ENCODE measurements at regions not wholly inside any gene's neighbourhood (a gene's known extent, or its start where the extent isn't known, plus 50 kb on each side); places are given as distances from the start of the nearest gene placed in this dataset.
"Not testable (repeated sequence)": the region's sequence is repeated elsewhere in the genome, so short reads cannot be mapped to it uniquely, and the experiment has no call there.

DNA sequence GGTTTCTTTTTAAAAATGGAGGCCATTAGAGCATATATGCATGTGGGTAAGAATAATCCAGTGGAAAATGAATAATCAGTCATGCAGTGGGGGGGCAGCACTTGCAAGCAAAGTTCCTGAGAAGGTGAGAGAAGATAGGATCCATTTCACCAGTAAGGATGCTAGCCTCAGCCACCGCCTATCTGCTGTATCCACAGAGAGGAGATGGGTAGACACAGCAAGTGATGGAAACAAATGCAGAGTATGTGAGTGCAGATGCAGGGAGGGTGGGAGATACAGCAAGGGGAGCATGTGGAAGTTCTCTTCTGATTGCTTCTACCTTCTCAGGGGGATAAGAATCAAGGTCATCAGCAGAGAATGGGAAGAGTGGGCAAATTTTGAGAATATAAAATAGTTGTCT, 171.4 kb upstream of the PDE1C start:
- no peaks in the 10 kb centered on the region for H3K36me3 ChIP-seq (ENCODE audit: control insufficient read depth in 2 of 2, insufficient read depth in 2 of 2, low read length in 2 of 2)
- H3K27me3 ChIP-seq (ENCODE audit: control insufficient read depth in 2 of 2, insufficient read depth in 2 of 2, low read length in 2 of 2): no peaks in the 10 kb centered on the region
- no peak overlapping the region for H3K4me3 ChIP-seq (ENCODE audit: low read length in 2 of 2)
- no peak overlapping the region for H3K9ac ChIP-seq (ENCODE audit: low read depth in 1 of 2, low read length in 2 of 2)
- H3K27ac ChIP-seq (ENCODE audit: low read depth in 2 of 2, low read length in 2 of 2): no peak overlapping the region
- no peaks in the 10 kb centered on the region for H3K4me1 ChIP-seq (ENCODE audit: control insufficient read depth in 2 of 2, insufficient read depth in 2 of 2, low read length in 2 of 2)
- H3K9me3 ChIP-seq (ENCODE audit: control insufficient read depth in 2 of 2, low read length in 2 of 2): no peaks in the 10 kb centered on the region

DNA sequence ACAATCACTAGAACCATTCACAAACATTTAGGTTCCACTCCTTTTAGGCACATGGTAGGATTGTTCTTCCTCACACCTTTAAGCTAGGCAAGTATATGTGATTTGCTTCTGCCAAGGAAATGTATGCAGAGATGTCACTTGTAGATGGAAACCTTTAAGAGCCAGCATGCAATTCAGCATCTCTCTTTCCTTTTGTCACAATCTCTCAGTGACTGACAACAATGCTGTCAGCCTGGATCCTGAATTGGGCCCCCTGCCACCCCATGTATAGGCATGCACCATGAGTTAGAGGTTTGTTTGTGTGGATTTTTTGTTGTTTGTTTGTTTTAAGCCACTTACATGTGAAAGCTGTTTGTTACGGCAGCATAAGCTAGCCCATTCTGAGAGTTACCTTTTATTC, 169.6 kb upstream of the PDE1C start:
- H3K9me3 ChIP-seq (ENCODE audit: control insufficient read depth in 2 of 2, low read length in 2 of 2): no peaks in the 10 kb centered on the region
- H3K27me3 ChIP-seq (ENCODE audit: control insufficient read depth in 2 of 2, insufficient read depth in 2 of 2, low read length in 2 of 2): no peaks in the 10 kb centered on the region
- H3K36me3 ChIP-seq (ENCODE audit: control insufficient read depth in 2 of 2, insufficient read depth in 2 of 2, low read length in 2 of 2): no peaks in the 10 kb centered on the region
- no peak overlapping the region for H3K4me3 ChIP-seq (ENCODE audit: low read length in 2 of 2)
- H3K4me1 ChIP-seq (ENCODE audit: control insufficient read depth in 2 of 2, insufficient read depth in 2 of 2, low read length in 2 of 2): no peaks in the 10 kb centered on the region
- no peak overlapping the region for H3K9ac ChIP-seq (ENCODE audit: low read depth in 1 of 2, low read length in 2 of 2)
- no peak overlapping the region for H3K27ac ChIP-seq (ENCODE audit: low read depth in 2 of 2, low read length in 2 of 2)

DNA sequence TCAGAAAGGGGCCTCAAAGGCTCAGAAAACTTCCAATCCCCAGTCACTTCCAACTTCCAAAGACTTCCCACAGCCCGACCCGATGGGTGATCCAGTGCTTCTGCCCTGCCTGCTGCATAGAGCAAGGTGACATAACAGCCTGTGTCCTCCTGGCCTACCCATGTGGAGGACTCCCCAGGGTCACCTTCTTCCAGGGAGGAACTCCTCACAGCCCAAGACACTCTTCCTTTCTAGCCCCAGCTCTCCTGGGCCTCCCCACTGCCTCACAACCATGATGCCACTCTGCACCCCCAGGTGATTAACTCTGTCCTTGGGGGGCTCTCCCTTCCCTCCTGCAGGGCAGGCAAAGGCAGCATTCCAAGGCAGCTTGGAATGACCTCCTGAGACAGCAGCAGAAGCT, 158.4 kb upstream of the PDE1C start:
- Histone ChIP-seq H3K9ac (ENCODE audit: low read depth in 1 of 2, low read length in 2 of 2) (no peak overlapping the region), H3K4me1 (ENCODE audit: control insufficient read depth in 2 of 2, insufficient read depth in 2 of 2, low read length in 2 of 2) (no peaks in the 10 kb centered on the region), H3K27me3 (ENCODE audit: control insufficient read depth in 2 of 2, insufficient read depth in 2 of 2, low read length in 2 of 2) (no peaks in the 10 kb centered on the region), H3K4me3 (ENCODE audit: low read length in 2 of 2) (no peak overlapping the region), H3K36me3 (ENCODE audit: control insufficient read depth in 2 of 2, insufficient read depth in 2 of 2, low read length in 2 of 2) (no peaks in the 10 kb centered on the region), H3K27ac (ENCODE audit: low read depth in 2 of 2, low read length in 2 of 2) (no peak overlapping the region), H3K9me3 (ENCODE audit: control insufficient read depth in 2 of 2, low read length in 2 of 2) (no peaks in the 10 kb centered on the region)

DNA sequence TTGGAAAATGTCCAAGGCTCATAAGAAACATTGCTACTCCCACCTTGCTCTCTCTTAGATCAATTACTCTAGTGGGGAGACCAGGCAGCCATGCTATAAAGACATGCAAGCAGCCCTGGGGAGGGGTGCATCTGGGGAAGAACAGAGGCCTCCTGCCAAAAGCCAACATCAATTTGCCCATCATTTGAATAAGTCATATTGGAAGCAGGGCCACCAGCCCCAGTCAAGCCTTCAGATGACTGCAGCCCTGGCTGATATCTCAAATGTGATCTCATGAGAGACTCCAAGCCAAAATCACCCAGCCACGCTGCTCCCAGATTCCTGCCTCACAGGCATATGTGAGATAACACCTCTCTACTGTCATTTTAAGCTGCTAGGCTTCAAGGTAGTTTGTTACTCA, 157.5 kb upstream of the PDE1C start:
- Histone ChIP-seq H3K36me3 (ENCODE audit: control insufficient read depth in 2 of 2, insufficient read depth in 2 of 2, low read length in 2 of 2) (no peaks in the 10 kb centered on the region), H3K9me3 (ENCODE audit: control insufficient read depth in 2 of 2, low read length in 2 of 2) (no peaks in the 10 kb centered on the region), H3K27ac (ENCODE audit: low read depth in 2 of 2, low read length in 2 of 2) (no peak overlapping the region), H3K4me1 (ENCODE audit: control insufficient read depth in 2 of 2, insufficient read depth in 2 of 2, low read length in 2 of 2) (no peaks in the 10 kb centered on the region), H3K27me3 (ENCODE audit: control insufficient read depth in 2 of 2, insufficient read depth in 2 of 2, low read length in 2 of 2) (no peaks in the 10 kb centered on the region), H3K4me3 (ENCODE audit: low read length in 2 of 2) (no peak overlapping the region), H3K9ac (ENCODE audit: low read depth in 1 of 2, low read length in 2 of 2) (no peak overlapping the region)

DNA sequence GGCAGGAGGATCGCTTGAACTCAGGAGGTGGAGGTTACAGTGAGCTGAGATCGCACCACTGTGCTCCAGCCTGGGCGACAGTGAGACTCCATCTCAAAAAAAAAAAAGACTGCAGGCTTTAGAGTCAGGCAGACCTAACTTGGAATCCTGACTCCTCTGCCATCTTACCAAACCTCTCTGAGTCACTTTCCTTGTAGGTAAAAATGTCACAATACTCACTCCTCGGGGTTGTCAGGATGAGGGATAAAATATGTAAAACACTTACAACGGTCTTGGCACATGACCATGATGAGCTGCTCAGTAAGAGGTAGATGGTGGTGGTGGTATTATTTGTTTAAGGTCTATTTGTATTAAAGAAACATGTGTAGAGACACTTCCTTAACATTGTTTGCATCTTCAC, 154.1 kb upstream of the PDE1C start:
- Histone ChIP-seq H3K27me3 (ENCODE audit: control insufficient read depth in 2 of 2, insufficient read depth in 2 of 2, low read length in 2 of 2) (no peaks in the 10 kb centered on the region), H3K36me3 (ENCODE audit: control insufficient read depth in 2 of 2, insufficient read depth in 2 of 2, low read length in 2 of 2) (no peaks in the 10 kb centered on the region), H3K27ac (ENCODE audit: low read depth in 2 of 2, low read length in 2 of 2) (no peak overlapping the region), H3K4me3 (ENCODE audit: low read length in 2 of 2) (no peak overlapping the region), H3K9ac (ENCODE audit: low read depth in 1 of 2, low read length in 2 of 2) (no peak overlapping the region), H3K4me1 (ENCODE audit: control insufficient read depth in 2 of 2, insufficient read depth in 2 of 2, low read length in 2 of 2) (no peaks in the 10 kb centered on the region), H3K9me3 (ENCODE audit: control insufficient read depth in 2 of 2, low read length in 2 of 2) (no peaks in the 10 kb centered on the region)

DNA sequence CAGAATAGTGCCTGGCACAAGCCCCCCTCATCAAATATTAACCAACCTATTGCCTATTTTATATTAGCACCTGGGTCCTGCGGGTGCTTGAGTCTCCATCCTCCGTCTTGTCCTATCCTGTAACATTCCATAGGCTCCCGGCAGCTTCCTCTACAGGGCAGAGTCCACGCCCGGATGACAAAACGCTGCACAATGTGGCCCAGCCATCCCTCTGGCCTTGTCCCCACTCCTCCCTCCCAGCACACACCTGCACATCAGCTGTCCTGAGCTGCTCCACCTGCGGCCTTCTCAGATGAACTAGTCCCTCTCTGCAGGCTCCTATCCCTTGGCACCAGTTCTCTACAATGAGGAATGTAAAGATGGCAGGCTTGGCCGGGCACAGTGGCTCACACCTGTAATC, 153.5 kb upstream of the PDE1C start:
- Histone ChIP-seq H3K4me3 (ENCODE audit: low read length in 2 of 2) (no peak overlapping the region), H3K36me3 (ENCODE audit: control insufficient read depth in 2 of 2, insufficient read depth in 2 of 2, low read length in 2 of 2) (no peaks in the 10 kb centered on the region), H3K27me3 (ENCODE audit: control insufficient read depth in 2 of 2, insufficient read depth in 2 of 2, low read length in 2 of 2) (no peaks in the 10 kb centered on the region), H3K4me1 (ENCODE audit: control insufficient read depth in 2 of 2, insufficient read depth in 2 of 2, low read length in 2 of 2) (no peaks in the 10 kb centered on the region), H3K9me3 (ENCODE audit: control insufficient read depth in 2 of 2, low read length in 2 of 2) (no peaks in the 10 kb centered on the region), H3K9ac (ENCODE audit: low read depth in 1 of 2, low read length in 2 of 2) (no peak overlapping the region), H3K27ac (ENCODE audit: low read depth in 2 of 2, low read length in 2 of 2) (no peak overlapping the region)

DNA sequence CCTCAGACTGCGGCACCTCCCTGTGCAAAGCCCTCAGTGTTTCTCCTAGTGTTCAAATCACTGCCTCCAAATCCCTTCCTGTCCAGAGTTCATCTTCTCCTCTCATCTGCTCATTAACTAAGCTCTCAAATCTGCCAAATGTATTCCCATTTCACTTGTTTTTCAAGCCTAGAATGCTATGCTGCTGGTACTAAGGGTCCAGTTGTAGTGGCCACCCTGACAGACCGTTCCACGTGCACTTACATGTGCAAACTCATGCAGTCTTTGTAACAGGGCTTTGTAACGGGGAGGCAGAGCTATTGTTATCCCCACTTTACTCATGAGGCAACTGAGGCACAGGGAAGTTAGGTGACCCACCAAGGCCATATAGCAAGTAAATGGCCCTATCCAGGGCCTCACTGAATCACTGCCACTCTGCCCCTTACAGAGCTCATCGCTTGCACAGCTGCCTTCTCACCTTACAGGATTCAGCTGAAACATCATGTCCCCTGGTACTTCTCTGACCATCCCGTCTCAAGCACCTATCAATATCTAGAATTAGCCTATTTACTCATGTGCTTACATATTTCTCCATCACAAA, 153.0 kb upstream of the PDE1C start:
- no peaks in the 10 kb centered on the region for H3K9me3 ChIP-seq (ENCODE audit: control insufficient read depth in 2 of 2, low read length in 2 of 2)

DNA sequence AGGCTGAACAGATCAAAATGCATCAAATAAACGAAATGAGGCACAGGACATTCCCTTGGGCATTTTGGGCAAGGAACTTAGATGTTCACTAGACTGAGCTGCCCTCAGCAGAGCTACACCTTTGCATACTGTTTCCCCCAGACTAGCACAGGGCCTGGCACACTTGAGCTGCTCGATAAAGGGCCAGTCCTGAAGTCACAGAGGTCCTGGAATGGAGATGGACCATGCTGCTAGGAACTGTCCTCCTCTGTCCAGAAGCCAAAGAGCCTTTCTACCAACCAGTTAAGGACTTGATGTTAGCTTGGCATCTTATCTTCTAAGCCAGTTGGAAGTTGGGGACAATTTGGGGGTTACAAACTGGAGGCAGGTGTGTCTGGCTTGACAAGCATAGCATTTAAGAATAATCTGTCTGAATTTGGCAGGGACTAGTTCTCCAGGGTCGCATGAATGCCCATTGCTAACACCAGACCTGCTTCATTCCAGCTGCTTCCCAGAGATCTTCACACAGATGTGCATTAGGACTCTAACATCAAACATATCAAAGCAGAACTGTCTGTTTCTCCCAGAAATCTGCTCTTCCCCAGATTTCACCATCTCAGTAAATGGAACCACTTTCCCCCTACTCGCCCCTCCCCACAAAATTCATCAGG, 152.2 kb upstream of the PDE1C start:
- Histone ChIP-seq H3K4me3 (ENCODE audit: low read length in 2 of 2) (no peak overlapping the region), H3K27me3 (ENCODE audit: control insufficient read depth in 2 of 2, insufficient read depth in 2 of 2, low read length in 2 of 2) (no peaks in the 10 kb centered on the region), H3K9me3 (ENCODE audit: control insufficient read depth in 2 of 2, low read length in 2 of 2) (no peaks in the 10 kb centered on the region), H3K4me1 (ENCODE audit: control insufficient read depth in 2 of 2, insufficient read depth in 2 of 2, low read length in 2 of 2) (no peaks in the 10 kb centered on the region), H3K27ac (ENCODE audit: low read depth in 2 of 2, low read length in 2 of 2) (no peak overlapping the region), H3K36me3 (ENCODE audit: control insufficient read depth in 2 of 2, insufficient read depth in 2 of 2, low read length in 2 of 2) (no peaks in the 10 kb centered on the region), H3K9ac (ENCODE audit: low read depth in 1 of 2, low read length in 2 of 2) (no peak overlapping the region)

More for the DNA sequence above, 153.0 kb upstream of the PDE1C start:
- no peak overlapping the region for H3K4me3 ChIP-seq (ENCODE audit: low read length in 2 of 2)
- H3K36me3 ChIP-seq (ENCODE audit: control insufficient read depth in 2 of 2, insufficient read depth in 2 of 2, low read length in 2 of 2): no peaks in the 10 kb centered on the region
- no peak overlapping the region for H3K27ac ChIP-seq (ENCODE audit: low read depth in 2 of 2, low read length in 2 of 2)
- H3K27me3 ChIP-seq (ENCODE audit: control insufficient read depth in 2 of 2, insufficient read depth in 2 of 2, low read length in 2 of 2): no peaks in the 10 kb centered on the region
- H3K4me1 ChIP-seq (ENCODE audit: control insufficient read depth in 2 of 2, insufficient read depth in 2 of 2, low read length in 2 of 2): no peaks in the 10 kb centered on the region
- no peak overlapping the region for H3K9ac ChIP-seq (ENCODE audit: low read depth in 1 of 2, low read length in 2 of 2)

DNA sequence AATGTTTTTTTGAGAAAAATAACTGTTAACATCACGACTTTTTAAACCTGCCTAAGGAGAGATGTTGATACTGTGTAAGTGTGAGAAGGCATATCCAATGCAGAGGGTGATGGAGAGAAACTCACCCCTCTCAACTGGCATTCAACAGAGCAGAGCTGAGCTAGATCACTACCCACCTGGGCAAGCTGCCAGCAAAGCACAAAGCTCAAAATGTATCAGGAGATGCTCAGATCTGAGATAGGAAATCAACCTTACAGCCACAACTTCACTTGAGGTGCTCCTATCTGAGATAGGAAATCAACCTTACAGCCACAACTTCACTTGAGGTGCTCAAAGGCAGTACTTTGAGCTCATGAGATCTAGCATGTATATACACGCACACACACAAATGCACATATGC, 151.5 kb upstream of the PDE1C start:
- Histone ChIP-seq H3K27me3 (ENCODE audit: control insufficient read depth in 2 of 2, insufficient read depth in 2 of 2, low read length in 2 of 2) (no peaks in the 10 kb centered on the region), H3K9ac (ENCODE audit: low read depth in 1 of 2, low read length in 2 of 2) (no peak overlapping the region), H3K4me1 (ENCODE audit: control insufficient read depth in 2 of 2, insufficient read depth in 2 of 2, low read length in 2 of 2) (no peaks in the 10 kb centered on the region), H3K4me3 (ENCODE audit: low read length in 2 of 2) (no peak overlapping the region), H3K36me3 (ENCODE audit: control insufficient read depth in 2 of 2, insufficient read depth in 2 of 2, low read length in 2 of 2) (no peaks in the 10 kb centered on the region), H3K9me3 (ENCODE audit: control insufficient read depth in 2 of 2, low read length in 2 of 2) (no peaks in the 10 kb centered on the region), H3K27ac (ENCODE audit: low read depth in 2 of 2, low read length in 2 of 2) (no peak overlapping the region)

DNA sequence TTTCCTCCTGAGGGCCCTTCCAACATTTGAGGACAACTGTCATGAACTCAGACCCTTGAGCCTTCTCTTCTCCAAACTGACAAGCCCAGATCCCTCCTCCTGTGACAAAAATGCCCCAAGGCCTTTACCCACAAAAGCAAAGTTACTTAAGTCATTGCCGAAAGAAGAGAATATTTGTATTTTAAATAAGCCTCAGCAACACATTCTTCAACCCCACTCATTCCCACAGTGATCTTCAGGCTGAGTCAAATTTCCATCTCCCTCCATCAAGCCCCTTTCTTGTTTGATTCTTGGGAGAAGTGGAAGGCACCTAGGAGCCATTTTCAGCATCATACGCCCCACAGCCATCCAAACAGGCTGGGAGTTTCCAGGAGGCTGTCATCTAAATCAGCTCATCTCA, 150.8 kb upstream of the PDE1C start:
- Histone ChIP-seq H3K27me3 (ENCODE audit: control insufficient read depth in 2 of 2, insufficient read depth in 2 of 2, low read length in 2 of 2) (no peaks in the 10 kb centered on the region), H3K36me3 (ENCODE audit: control insufficient read depth in 2 of 2, insufficient read depth in 2 of 2, low read length in 2 of 2) (no peaks in the 10 kb centered on the region), H3K4me1 (ENCODE audit: control insufficient read depth in 2 of 2, insufficient read depth in 2 of 2, low read length in 2 of 2) (no peaks in the 10 kb centered on the region), H3K9me3 (ENCODE audit: control insufficient read depth in 2 of 2, low read length in 2 of 2) (no peaks in the 10 kb centered on the region), H3K9ac (ENCODE audit: low read depth in 1 of 2, low read length in 2 of 2) (no peak overlapping the region), H3K27ac (ENCODE audit: low read depth in 2 of 2, low read length in 2 of 2) (no peak overlapping the region), H3K4me3 (ENCODE audit: low read length in 2 of 2) (no peak overlapping the region)

DNA sequence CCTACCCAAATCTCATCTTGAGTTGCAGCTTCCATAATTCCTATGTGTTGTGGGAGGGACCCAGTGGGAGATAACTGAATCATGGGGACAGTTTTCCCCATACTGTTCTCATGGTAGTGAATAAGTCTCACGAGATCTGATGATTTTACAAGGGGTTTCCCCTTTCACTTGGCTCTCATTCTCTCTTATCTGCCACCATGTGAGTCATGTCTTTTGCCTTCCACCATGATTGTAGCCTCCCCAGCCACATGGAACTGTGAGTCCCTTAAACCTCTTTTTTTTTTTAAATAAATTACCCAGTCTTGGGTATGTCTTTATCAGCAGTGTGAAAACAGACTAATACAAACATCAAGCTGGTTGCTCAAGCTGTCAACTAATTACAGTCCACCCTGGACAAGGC, 149.6 kb upstream of the PDE1C start:
- H3K9me3 ChIP-seq (ENCODE audit: control insufficient read depth in 2 of 2, low read length in 2 of 2); H3K36me3 ChIP-seq (ENCODE audit: control insufficient read depth in 2 of 2, insufficient read depth in 2 of 2, low read length in 2 of 2); H3K4me1 ChIP-seq (ENCODE audit: control insufficient read depth in 2 of 2, insufficient read depth in 2 of 2, low read length in 2 of 2); H3K27ac ChIP-seq (ENCODE audit: low read depth in 2 of 2, low read length in 2 of 2); H3K9ac ChIP-seq (ENCODE audit: low read depth in 1 of 2, low read length in 2 of 2); H3K27me3 ChIP-seq (ENCODE audit: control insufficient read depth in 2 of 2, insufficient read depth in 2 of 2, low read length in 2 of 2); H3K4me3 ChIP-seq (ENCODE audit: low read length in 2 of 2): not testable (repeated sequence)
